Endothelial cell of umbilical vein (primary cell): ENCODE measurements at regions not wholly inside any gene's neighbourhood (a gene's known extent, or its start where the extent isn't known, plus 50 kb on each side); places are given as distances from the start of the nearest gene placed in this dataset.

ENCODE experiments used
- BruUV-seq: library from RNA; stranded (reverse); fragments of 400-500 nt; replicated peaks from 2 replicates; lab custom pipeline; 2021; lab: Mats Ljungman, UMichigan
- CTCF ChIA-PET: fragments of 300-600, 350-600 bp; sonication (Branson Sonifier 250); formaldehyde crosslinking; loops from one replicate; lab custom pipeline; 2021; ENCODE audit warnings: antibody characterized with exemption, inconsistent platforms; lab: Charles Lee
- POLR2A ChIA-PET: fragments of 300-600, 350-600 bp; sonication (Branson Sonifier 250); formaldehyde crosslinking; loops from one replicate; lab custom pipeline; 2021; ENCODE audit warnings: antibody characterized with exemption, inconsistent platforms; lab: Charles Lee
- DNase-seq: peaks from one replicate; pipeline ENCODE4 v3.0.0-alpha.2; 2011; ENCODE audit warnings: low read depth, low spot score
- FAIRE-seq: peaks from 2 replicates; lab custom pipeline; 2011; peaks lifted over from hg19 to GRCh38; lab: Jason Lieb, UNC
- H2AFZ ChIP-seq: 2 replicates; pipeline ENCODE4 v1.6.0; 2012; ENCODE audit warnings: low read depth, low read length, control low read depth, inconsistent platforms
- H3K27ac ChIP-seq: 2 replicates; pipeline ENCODE4 v1.5.1; 2011; ENCODE audit warnings: low read depth, mild to moderate bottlenecking, control low read depth, low read length, moderate library complexity; ENCODE audit not compliant: insufficient read depth
- H3K27me3 ChIP-seq, 2 experiments: 2 replicates each; pipeline versions ENCODE4 v1.6.0 to v1.6.1; 2011; ENCODE audit warnings: low read length in 2 of 2, mixed read lengths in 1 of 2; ENCODE audit not compliant: control insufficient read depth in 2 of 2, insufficient read depth in 2 of 2
- H3K36me3 ChIP-seq, 2 experiments: 2 replicates in 1 of 2; 3 replicates in 1 of 2; pipeline ENCODE4 v1.5.1; 2011; ENCODE audit warnings: low read length in 2 of 2, mild to moderate bottlenecking in 1 of 2, moderate library complexity in 1 of 2; ENCODE audit not compliant: control insufficient read depth in 2 of 2, insufficient read depth in 2 of 2; ENCODE audit errors: extremely low read depth in 1 of 2
- H3K4me1 ChIP-seq: 3 replicates; pipeline ENCODE4 v1.5.1; 2011; ENCODE audit warnings: mild to moderate bottlenecking, low read length; ENCODE audit not compliant: control insufficient read depth, insufficient read depth; ENCODE audit errors: extremely low read depth
- H3K4me2 ChIP-seq: 2 replicates; pipeline ENCODE4 v1.6.1; 2011; ENCODE audit warnings: low read length, control low read depth, mixed read lengths; ENCODE audit not compliant: insufficient read depth
- H3K4me3 ChIP-seq, 3 experiments: fragments of 200-600 bp in 1 of 3; sonication (generic), shearing (Covaris generic) in 1 of 3; replicated peaks in 1 of 3; 2 replicates each; pipeline ENCODE4 v1.5.1; 2011 to 2016; ENCODE audit warnings: control low read depth in 3 of 3, low read length in 3 of 3, mild to moderate bottlenecking in 2 of 3, inconsistent platforms in 1 of 3, low read depth in 1 of 3, moderate library complexity in 1 of 3; ENCODE audit not compliant: insufficient read depth in 1 of 3
- H3K79me2 ChIP-seq: 2 replicates; pipeline ENCODE4 v1.6.0; 2012; ENCODE audit warnings: low read length, inconsistent platforms; ENCODE audit not compliant: control insufficient read depth, insufficient read depth
- H3K9ac ChIP-seq: replicated peaks from 2 replicates; pipeline ENCODE3; 2011; ENCODE audit warnings: low read length, control low read depth; ENCODE audit not compliant: insufficient read depth; ENCODE audit errors: extremely low read depth
- H3K9me1 ChIP-seq: replicated peaks from 3 replicates; pipeline ENCODE4 v1.6.0; 2011; ENCODE audit warnings: mild to moderate bottlenecking, low read length; ENCODE audit not compliant: control insufficient read depth, insufficient read depth; ENCODE audit errors: extremely low read depth
- H3K9me3 ChIP-seq: replicated peaks from 2 replicates; pipeline ENCODE4 v1.5.1; 2012; ENCODE audit warnings: low read length, inconsistent platforms; ENCODE audit not compliant: control insufficient read depth, insufficient read depth
- H4K20me1 ChIP-seq: replicated peaks from 2 replicates; pipeline ENCODE3; 2011; ENCODE audit warnings: mild to moderate bottlenecking, low read length; ENCODE audit not compliant: control insufficient read depth, insufficient read depth; ENCODE audit errors: extremely low read depth
- CTCF ChIP-seq, 2 donors: IDR thresholded peaks; 1 replicate in 1 of 2; 2 replicates in 1 of 2; pipeline ENCODE4 v1.5.1; 2011; ENCODE audit warnings: low read length in 2 of 2, mild to moderate bottlenecking in 2 of 2, moderate library complexity in 2 of 2, control low read depth in 1 of 2, inconsistent platforms in 1 of 2, low read depth in 1 of 2; ENCODE audit not compliant: insufficient read depth in 1 of 2; ENCODE audit errors: extremely low read depth in 1 of 2
- EZH2 ChIP-seq: IDR thresholded peaks from 2 replicates; pipeline ENCODE4 v1.6.1; 2012; ENCODE audit warnings: borderline replicate concordance, low read depth, mild to moderate bottlenecking, moderate library complexity, low read length, inconsistent platforms; ENCODE audit not compliant: severe bottlenecking
- FOS ChIP-seq: IDR thresholded peaks from 2 replicates; pipeline ENCODE4 v1.6.1; 2011; ENCODE audit warnings: mild to moderate bottlenecking, low read length, moderate library complexity, borderline replicate concordance; ENCODE audit not compliant: insufficient read depth
- GATA2 ChIP-seq: IDR thresholded peaks from 2 replicates; pipeline ENCODE4 v1.7.0; 2011; ENCODE audit warnings: low read depth, mild to moderate bottlenecking, moderate library complexity, mixed read lengths, low read length; ENCODE audit not compliant: insufficient read length, insufficient read depth
- JUN ChIP-seq: IDR thresholded peaks from 2 replicates; pipeline ENCODE4 v1.6.1; 2011; ENCODE audit warnings: borderline replicate concordance, low read depth; ENCODE audit not compliant: insufficient read length, insufficient read depth
- MAX ChIP-seq: IDR thresholded peaks from 2 replicates; pipeline ENCODE4 v1.6.1; 2011; ENCODE audit not compliant: insufficient read depth, insufficient read length
- MYC ChIP-seq: IDR thresholded peaks from one replicate; pipeline ENCODE4 v1.6.1; 2011; ENCODE audit warnings: mild to moderate bottlenecking, low read depth, low read length
- POLR2A ChIP-seq: IDR thresholded peaks from 2 replicates; pipeline ENCODE4 v1.6.1; 2012; ENCODE audit warnings: low read depth, mild to moderate bottlenecking, control low read depth, low read length
- POLR2AphosphoS5 ChIP-seq: IDR thresholded peaks from 2 replicates; pipeline ENCODE4 v1.6.1; 2012; ENCODE audit warnings: low read depth, mild to moderate bottlenecking, control low read depth, low read length, moderate library complexity; ENCODE audit not compliant: insufficient read depth
- dilution Hi-C: fragments of 300-500 bp; cut with MboI; formaldehyde crosslinking; loops from one replicate; pipeline ENCODE4 v1.15.0; 2019; ENCODE audit warnings: low sequenced_read_pairs; ENCODE audit not compliant: extremely low pct_ligation_motif_present
- intact Hi-C: fragments of 100-400 bp; cut with micrococcal nuclease; formaldehyde crosslinking; loops from one replicate; pipeline ENCODE4 v1.10.0; 2022

- Histone ChIP-seq H3K4me3 (no peak overlapping the region), H4K20me1 (no peaks in the 10 kb centered on the region), H3K4me2 (no peak overlapping the region), H3K79me2 (no peaks in the 10 kb centered on the region), H3K9me3 (no peaks in the 10 kb centered on the region), H3K36me3 (no peaks in the 10 kb centered on the region), H3K27ac (no peak overlapping the region), H2AFZ (no peak overlapping the region), H3K27me3 (no peaks in the 10 kb centered on the region), H3K9ac (no peak overlapping the region), H3K9me1 (no peaks in the 10 kb centered on the region), H3K4me1 (no peaks in the 10 kb centered on the region)
- DNase-seq = no peak
- intact Hi-C loops = no loop called here
- CTCF ChIA-PET = no interaction called here
- POLR2A ChIA-PET = no interaction called here
- dilution Hi-C loops = no loop called here
- BruUV-seq = no TSS peak
- no peak for TF ChIP-seq POLR2A
- no peak for TF ChIP-seq GATA2
- no peak for TF ChIP-seq CTCF (IDR thresholded peaks at IDR 0.05; ENCODE audit: extremely low read depth in 1 of 2, insufficient read depth in 1 of 2, low read depth in 1 of 2, low read length in 2 of 2)
- no peak for TF ChIP-seq EZH2
- no peak for TF ChIP-seq POLR2AphosphoS5
- no peak for TF ChIP-seq MAX
- FAIRE-seq = no peak
Measured at GRCh38 chr3:76834657-76835056, 205.2 kb upstream of the ROBO2 start.

GRCh38 chr3:76841747-76842146, 198.2 kb upstream of the ROBO2 start:
- no peaks in the 10 kb centered on the region for H3K27me3 ChIP-seq
- H3K9me3 ChIP-seq = peaks cover 3% of the 10 kb centered on the region
- H3K36me3 ChIP-seq = no peaks in the 10 kb centered on the region
- H2AFZ ChIP-seq = no peak overlapping the region
- ChIA-PET CTCF (no interaction called here), POLR2A (no interaction called here)
- DNase-seq (no peak), FAIRE-seq (no peak)
- no peak overlapping the region for H3K9ac ChIP-seq
- H4K20me1 ChIP-seq = no peaks in the 10 kb centered on the region
- no peak for TF ChIP-seq CTCF (IDR thresholded peaks at IDR 0.05; ENCODE audit: extremely low read depth in 1 of 2, insufficient read depth in 1 of 2, low read depth in 1 of 2, low read length in 2 of 2)
- no peak for TF ChIP-seq POLR2A
- TF ChIP-seq MAX = no peak
- TF ChIP-seq JUN = no peak
- no peak for TF ChIP-seq POLR2AphosphoS5
- no peak for TF ChIP-seq GATA2
- no peak for TF ChIP-seq MYC
- no peak for TF ChIP-seq FOS
- TF ChIP-seq EZH2 = no peak
- BruUV-seq = no TSS peak
- dilution Hi-C loops (no loop called here), intact Hi-C loops (no loop called here)
- no peaks in the 10 kb centered on the region for H3K9me1 ChIP-seq
- no peak overlapping the region for H3K27ac ChIP-seq
- no peak overlapping the region for H3K4me3 ChIP-seq
- no peak overlapping the region for H3K4me2 ChIP-seq
- no peaks in the 10 kb centered on the region for H3K4me1 ChIP-seq
- H3K79me2 ChIP-seq = no peaks in the 10 kb centered on the region
